Medulla oblongata (tissue), 1 donor: ENCODE measurements at regions not wholly inside any gene's neighbourhood (a gene's known extent, or its start where the extent isn't known, plus 50 kb on each side); places are given as distances from the start of the nearest gene placed in this dataset.
"Not testable (repeated sequence)": the region's sequence is repeated elsewhere in the genome, so short reads cannot be mapped to it uniquely, and the experiment has no call there.

Source experiments
- DNase-seq: peaks from one replicate; pipeline ENCODE4 v3.0.0-alpha.2; 2015; ENCODE audit errors: extremely low spot score

DNA sequence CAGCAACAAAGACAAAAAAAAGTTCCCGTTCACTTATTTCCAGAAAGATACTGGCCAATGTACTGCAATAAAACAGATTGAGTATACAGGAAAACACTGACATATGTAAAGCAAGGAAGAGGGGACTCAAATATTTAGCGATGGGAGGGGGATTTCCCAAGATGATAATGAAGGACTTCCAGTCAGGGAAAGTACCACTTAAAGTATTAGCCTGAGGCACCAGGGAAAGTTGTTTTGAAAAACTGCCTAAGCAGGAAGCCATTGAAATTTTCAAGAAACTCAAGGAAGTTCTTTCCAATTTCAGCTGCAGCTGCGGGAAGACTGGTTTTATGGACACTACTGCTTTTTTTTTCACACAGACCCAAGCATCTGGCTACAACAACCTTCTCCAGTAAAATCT lies 1007.4 kb upstream of the NOVA1 start:
- DNase-seq: no peak

DNA sequence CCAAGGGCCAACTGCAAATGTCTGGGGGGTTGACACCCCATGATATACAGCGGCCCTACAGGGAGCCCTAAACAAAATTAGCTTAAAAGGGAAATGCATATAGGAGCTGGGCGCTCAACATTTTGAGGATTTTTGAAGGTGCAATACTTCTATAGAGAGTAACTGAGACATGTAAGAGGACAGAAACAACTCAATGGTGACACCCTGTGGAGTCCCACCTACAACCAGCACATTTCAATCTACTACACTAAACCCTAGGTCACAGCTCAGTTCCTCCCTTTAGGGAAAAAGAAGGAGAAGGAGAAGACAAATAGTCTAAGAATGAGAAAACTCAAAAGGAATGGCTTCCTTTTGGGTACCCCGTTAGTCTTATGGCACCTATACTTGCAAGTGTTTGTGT lies 1010.5 kb upstream of the NOVA1 start:
- no peak for DNase-seq

DNA sequence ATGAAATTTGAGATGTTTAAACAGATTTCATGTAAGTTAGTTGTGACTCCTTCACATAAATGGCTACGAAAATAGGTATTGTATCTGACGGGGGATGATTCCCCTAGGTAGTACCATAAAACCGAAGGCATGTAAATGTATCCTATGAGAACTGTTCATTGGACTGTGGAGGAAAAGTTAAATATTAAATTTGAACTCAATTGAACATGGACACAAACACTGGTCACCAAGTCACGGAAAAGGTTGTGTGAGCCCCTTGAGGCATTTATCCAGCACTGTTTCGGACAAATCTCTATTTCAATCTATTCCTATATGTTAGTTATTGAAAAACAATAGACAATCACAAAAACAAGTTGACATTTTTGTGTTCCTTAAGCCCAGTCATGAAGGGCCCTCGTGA lies 1014.3 kb upstream of the NOVA1 start:
- DNase-seq: no peak

DNA sequence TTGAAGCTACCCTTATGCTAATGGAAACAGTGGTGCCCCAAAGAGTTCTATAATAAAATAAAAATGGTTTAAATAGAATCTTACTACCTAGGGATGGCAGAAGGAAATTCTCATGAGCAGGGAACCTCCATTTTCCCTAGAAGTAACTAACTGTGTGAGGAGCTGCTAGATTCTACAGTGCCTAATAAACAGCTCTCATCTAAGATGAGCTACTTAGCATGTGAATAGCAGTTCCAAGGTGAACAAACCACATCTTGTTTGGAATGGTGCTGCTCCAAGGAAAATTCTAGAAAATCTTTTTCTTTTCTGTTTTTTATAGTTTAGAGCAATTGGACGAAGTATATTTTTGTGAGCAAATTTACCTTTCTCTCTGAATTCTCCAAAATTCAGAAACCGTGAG lies 1015.3 kb upstream of the NOVA1 start:
- DNase-seq: no peak

DNA sequence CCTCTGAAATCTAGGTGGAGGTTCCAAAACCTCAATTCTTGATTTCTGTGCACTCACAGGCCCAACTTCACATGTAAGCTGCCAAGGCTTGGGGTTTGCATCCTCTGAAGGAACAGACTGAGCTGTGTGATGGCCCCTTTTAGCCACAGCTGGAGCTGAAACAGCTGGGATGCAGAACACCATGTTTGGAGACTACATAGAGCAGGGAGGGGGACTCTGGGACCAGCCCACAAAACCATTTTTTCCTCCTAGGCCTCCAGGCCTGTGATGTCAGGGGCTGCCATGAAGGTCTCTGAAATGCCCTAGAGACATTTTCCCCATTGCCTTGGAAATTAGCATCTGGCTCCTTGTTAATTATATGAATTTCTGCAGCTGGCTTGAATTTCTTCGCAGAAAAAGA lies 1025.9 kb upstream of the NOVA1 start:
- no peak for DNase-seq

DNA sequence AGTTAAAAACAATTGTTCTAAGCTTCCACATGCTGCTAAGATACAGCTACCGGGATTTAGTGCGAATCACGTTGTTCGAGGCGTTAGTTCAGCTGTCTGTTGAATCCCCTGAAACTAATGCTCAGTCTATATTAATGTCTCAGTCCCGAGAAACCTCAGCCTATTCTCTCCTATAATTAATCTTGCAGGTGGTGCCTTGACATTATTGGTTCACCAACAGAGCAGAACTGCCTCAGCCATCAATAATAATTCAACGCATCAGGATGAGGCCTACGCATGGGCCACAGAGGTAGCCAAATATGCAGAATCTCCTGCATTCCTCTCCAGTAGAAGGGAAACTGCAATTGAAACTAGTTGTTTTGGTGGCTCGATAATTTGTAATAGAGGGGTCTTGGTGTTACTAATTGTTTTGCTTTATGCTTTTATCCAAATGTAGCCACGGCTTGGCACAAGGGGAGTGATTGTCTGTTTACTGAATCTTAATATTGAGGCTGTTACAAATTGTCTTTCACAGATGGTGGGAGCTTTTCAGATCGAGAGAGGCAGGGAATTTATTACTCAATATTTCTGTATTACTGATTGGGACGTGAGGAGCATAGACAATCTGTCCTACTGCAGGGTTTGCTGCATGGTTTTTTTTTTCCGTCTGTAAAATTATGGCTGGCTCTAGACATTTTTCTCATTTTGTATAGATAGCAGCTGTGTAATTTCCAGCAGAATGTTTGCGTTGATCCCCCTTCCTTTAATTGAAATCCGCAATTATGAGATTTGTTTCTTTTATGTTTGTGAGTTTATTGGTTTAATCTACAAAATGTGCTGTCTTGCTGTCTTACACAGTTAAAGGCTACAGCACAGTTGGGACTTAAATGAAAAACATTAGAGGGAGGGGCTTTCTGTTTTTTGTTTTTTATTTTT lies 1036.5 kb upstream of the NOVA1 start:
- no peak for DNase-seq

DNA sequence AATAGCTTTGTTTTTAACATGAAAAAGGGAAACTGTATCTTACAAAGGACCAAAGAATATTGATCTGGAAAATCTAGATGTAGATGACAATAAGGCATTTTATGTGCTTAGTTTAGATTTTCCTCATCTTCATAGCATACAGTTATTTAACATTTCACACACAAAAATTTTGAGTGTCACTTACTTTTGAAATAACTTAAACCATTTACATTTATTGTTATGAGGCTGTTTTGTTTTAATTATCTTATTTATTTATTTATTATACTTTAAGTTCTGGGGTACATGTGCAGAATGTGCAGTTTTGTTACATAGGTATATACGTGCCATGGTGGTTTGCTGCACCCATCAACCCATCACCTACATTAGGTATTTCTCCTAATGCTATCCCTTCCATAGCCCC lies 1042.9 kb upstream of the NOVA1 start:
- not testable (repeated sequence) for DNase-seq

DNA sequence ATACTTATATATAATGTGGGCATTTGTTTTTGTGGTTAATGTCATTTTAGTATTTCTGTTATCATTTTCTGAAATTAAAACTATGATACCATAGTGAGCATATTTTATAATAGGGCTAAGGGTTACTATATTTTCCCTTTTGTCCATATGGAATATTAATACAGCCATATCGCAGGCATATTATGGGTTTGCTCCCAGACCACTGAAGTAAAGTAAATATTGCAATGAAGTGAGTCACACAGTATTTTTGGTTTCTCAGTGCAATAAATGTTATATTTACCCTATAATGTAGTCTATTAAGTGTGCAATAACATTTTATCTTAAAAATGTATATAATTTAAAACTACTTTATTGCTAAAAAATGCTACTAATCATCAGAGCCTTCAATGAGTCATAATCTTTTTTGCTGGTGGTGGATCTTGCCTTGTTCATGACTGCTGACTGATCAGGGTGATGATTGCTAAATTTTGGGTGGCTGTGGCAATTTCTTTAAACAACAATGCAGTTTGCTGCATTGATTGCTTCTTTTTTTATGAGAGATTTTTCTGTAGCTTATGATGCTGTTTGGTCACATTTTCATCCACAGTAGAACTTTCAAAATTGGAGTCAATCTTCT lies 1044.5 kb upstream of the NOVA1 start:
- DNase-seq: no peak

DNA sequence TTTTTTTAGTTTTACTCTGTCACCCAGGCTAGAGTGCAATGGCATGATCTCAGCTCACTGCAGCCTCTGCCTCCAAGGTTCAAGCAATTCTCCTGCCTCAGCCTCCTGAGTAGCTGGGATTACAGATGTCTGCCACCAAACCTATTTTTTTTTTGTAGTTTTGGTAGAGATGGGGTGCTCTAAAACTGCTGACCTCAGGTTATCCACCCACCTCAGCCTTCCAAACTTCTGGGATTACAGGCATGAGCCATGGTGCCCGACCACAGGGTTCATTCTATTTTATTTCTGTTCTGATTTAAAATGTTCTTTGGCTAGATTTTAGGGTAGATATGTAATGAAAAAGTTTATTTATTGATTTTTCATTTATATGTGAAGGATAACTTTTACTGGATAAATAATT lies 1062.8 kb upstream of the NOVA1 start:
- DNase-seq: no peak

DNA sequence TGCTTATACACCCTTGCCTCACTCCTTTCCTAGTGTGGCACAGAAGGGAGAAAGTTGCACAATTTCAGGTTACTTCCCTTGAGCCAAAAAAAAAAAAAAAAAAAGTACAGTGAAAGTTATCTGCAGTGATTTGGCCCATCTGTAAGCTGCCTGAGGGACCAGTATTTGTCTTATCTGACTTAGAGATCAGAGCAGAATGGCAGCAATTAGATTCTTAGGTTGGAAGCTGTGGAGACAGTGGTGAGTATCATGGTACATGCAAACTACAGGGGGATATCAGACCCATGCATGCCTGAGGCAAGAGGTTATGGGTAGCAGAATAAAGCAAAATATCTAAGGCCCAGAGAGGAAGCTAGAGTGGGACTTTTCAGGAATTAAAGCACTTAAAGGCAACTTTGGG lies 1070.7 kb upstream of the NOVA1 start:
- DNase-seq: no peak

DNA sequence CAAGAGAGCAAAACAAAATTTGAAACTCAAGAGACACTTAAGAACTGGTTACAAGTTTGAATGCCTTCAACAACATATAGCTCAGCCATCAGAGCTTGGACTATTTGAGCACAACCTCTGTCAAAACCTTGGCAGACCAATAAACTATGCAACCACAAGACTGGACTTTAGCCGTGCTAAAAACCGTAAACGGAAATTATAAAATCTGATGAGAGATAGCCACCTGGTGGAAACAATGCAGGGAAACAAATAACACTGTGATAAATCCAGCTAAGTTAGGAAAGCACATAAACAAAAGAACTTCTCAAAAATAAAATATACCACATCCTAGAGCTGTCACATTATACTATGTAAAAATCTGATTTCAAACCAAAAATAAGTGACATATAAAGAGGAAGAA lies 1074.2 kb upstream of the NOVA1 start:
- DNase-seq: no peak

DNA sequence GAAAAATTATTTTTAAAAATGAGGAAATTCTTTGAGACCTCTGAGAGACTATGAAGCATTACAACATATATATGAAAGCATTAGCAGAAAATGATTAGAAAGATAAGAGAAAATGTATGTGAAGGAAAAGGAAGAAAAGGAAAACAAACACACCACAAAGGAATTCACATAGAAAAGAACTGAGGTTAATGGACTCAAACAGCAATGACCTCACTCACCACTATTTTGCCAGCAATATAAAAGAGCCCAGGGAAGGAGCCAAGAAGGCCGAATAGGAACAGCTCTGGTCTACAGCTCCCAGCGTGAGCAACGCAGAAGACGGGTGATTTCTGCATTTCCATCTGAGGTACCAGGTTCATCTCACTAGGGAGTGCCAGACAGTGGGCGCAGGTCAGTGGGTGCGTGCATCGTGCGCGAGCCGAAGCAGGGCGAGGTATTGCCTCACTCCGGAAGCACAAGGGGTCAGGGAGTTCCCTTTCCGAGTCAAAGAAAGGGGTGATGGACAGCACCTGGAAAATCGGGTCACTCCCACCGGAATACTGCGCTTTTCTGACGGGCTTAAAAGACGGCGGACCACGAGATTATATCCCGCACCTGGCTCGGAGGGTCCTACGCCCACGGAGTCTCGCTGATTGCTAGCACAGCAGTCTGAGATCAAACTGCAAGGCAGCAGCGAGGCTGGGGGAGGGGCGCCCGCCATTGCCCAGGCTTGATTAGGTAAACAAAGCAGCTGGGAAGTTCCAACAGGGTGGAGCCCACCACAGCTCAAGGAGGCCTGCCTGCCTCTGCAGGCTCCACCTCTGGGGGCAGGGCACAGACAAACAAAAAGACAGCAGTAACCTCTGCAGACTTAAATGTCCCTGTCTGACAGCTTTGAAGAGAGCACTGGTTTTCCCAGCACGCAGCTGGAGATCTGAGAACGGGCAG lies 1075.2 kb upstream of the NOVA1 start:
- DNase-seq: not testable (repeated sequence)

DNA sequence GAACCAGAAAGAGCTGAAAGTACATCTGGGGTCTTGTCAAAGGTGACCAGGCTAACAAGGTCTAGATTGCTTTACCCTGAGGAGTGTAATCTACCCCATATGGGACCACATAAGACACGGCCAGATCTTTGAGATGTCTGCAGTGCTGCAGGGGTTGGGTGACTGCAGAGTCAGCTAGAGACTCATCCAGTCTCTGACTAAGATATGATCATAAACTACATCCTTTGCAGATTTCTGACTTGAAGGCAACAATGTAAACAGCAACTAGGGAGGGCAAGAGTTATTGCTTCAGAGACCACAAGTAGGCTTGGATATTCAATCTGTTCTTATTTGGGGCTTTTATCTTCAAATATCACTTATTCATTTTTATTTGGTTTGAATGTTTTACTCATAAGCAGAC lies 1080.5 kb upstream of the FOXG1 start:
- no peak for DNase-seq

DNA sequence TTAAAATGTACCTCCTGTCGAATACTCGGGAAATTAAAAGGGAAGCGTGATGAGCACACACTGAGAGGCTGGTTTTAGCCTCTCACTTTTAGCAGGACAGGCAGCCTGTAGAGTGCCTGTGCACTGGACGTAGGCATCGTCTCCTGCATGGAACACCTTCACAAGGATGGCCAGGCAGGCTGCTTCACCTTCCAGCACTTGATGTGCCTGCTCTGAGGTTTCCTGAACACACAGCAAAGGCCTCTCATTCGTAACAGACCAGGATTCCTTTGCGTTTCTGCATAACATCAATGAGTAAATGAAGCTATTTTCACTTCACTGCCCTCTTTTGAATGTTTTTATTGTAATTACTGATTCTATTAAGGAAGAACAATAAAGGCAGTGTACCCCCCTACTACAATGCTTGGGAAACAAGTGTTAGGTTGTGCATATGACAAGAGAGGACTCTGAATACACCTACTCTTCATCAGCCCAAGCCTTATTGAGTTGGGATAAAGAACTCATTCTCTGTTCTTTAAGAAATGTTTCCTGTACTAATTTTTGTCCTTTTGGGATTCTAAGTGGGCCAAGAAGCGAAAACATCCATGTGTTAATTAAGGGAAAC lies 1077.6 kb upstream of the FOXG1 start:
- DNase-seq: peak; percentile 5

DNA sequence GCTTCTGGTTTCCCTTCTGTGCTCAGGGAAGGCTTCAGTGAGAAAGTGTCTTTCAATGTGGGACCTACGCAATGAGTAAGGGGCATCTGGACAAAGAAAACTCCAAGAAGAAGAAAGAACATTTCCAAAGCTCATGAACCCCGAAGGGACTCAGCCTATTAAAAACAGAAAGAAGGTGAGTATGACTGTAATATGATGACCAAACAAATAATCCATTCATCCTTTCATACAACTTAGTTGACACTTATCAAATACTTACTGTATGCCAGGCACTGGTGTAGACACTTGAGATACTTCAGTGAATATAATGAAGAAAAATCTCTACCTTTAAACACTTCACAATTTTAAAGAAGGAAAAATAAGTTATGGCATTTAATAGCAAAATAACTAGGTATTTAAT lies 1054.2 kb upstream of the FOXG1 start:
- DNase-seq: no peak

DNA sequence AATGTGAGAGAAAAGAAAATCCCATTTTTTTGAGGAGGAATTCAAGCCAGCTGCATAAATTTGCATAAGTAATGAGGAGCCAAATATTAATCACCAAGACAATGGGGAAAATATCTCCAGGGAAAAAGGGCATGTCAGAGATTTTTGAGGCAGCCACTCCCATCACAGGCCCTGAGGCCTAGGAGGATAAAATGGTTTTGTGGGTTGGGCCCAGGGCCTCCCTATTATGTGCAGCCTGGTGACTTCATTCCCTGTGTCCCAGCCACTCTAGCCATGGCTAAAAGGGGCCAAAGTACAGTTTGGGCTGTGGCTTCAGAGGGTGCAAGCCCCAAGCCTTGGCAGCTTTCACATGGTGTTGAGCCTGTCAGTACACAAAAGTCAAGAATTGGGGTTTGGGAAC lies 1051.0 kb upstream of the FOXG1 start:
- no peak for DNase-seq

DNA sequence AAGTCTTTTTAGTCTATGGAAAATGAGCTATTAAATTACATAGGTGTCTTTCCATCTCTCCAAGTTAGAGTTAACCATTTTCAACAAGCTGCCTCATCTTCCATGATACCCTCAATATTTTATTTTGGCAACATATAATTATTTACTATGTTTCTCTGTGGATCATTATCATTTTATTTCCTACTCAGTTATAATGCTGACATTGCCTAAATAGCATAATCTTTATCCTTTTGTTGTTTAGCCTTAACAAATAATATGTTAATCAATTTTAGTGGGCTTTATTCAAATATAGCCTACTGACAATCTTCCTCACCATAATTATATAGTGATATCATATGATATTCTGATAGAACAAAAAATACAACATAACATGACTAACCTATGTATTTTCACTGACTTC lies 1044.8 kb upstream of the FOXG1 start:
- no peak for DNase-seq

DNA sequence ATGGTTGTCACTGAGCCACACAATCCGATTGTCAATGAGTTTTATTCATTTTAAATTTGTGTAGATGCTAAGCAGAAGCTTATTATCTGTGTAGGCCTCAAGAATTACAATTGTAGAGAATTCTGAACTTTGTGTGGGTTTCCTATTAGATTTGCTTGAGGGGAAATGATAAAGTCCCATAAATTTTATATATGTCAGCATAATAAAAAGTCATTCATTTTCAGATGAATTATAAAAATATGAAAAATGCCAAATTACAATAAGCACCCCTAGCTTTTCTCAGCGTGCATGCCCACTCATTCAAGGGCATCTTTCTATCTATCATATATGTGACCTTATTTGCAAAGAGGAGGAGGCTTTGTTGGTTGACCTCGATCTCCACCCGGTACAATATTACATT lies 1041.1 kb upstream of the FOXG1 start:
- no peak for DNase-seq

DNA sequence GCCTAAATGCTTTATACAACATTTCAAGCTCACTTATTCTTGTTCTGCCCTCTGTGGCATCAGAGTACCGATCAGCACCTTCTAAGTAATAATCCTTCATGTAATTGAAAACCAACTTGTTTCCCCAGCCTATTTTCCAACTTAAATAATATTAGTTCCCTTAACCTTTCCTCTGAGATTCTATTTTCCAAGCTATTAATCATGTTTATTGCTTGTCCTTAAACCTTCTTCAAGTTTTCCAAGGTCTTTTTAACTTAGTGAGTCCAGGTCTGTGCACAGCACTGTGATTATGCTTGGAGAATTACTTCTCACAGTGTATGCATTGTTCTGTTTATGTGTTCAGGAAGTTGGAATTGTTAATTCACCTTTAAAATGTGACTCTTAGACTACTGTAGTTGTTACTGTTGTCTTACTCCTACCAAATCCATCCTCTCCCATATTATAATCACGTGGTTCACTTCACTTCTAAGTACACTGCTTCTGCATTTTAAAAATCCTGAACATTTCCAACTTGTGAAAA lies 1039.3 kb upstream of the FOXG1 start:
- DNase-seq: no peak

DNA sequence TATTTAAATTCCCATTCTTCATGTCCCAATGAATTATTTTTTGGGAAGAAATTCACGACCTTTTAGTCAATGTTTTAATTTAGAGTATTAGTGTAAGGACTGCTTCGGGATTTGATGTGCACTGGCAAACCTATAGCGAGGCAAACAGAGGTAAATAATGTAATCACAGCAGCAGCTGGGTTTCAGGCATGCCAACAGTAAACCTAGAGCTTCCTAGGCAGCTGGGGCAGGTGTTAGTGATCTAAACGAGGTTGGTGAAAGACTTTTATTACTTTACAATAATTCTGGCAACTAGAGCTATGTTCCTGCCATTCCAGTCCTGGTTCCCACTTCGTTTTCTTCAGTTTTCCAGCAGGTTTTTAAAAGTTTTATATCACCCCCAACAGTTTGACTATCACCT lies 1036.4 kb upstream of the FOXG1 start:
- no peak for DNase-seq

DNA sequence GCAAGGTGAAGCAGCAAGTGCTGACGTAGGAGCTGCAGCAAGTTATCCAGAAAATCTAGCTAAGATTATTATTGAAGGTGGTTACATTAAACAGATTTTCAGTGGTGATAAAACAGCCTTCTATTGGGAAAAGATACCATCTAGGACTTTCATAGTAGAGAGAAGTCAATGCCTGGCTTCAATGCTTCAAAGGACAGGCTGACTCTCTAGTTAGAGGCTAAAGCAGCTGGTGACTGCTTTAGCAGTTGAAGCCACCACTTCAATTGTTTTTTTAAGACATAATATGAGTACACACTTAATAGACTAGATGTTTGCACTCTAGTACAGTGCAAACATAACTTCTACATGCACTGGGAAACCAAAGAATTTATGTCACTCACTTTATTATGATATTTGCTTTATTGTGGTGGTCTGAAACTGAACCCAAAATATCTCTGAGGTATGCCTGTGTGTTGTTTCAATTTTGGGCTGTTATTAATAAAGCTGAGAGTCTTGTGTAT lies 1026.9 kb upstream of the FOXG1 start:
- DNase-seq: no peak

DNA sequence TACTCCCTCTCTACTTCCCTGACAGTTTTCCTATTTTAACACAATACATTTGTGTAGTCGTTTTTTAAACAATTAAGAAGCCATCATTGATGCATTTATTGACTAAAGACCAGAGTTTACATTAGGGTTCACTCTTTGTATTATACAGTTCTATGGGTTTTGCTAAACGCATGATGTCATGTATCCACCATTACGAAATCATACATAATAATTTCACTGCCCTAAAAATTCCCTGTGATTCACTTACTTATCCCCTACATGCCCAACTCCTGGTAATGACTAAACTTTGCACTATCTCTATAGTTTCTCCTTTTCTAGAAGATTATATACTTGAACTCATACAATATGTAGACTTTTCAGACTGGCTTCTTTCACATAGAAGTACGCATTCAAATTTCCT lies 1016.5 kb upstream of the FOXG1 start:
- no peak for DNase-seq
